Liver (tissue), 8 donors: ENCODE measurements at regions not wholly inside any gene's neighbourhood (a gene's known extent, or its start where the extent isn't known, plus 50 kb on each side); places are given as distances from the start of the nearest gene placed in this dataset.

Experiments
- DNase-seq: peaks from one replicate; pipeline ENCODE4 v3.0.0-alpha.2; 2017; ENCODE audit warnings: low spot score
- H3K27ac ChIP-seq, 2 donors: one replicate each; pipeline ENCODE4 v1.7.0; 2013; ENCODE audit warnings: inconsistent platforms in 2 of 2, low read length in 2 of 2, control low read depth in 1 of 2, low read depth in 1 of 2, mild to moderate bottlenecking in 1 of 2
- H3K27me3 ChIP-seq, 4 donors: one replicate each; pipeline versions ENCODE4 v1.6.1 to v1.7.0; 2013; ENCODE audit warnings: low read length in 3 of 4, inconsistent platforms in 1 of 4, mild to moderate bottlenecking in 1 of 4, moderate library complexity in 1 of 4; ENCODE audit not compliant: control insufficient read depth in 4 of 4, insufficient read depth in 4 of 4
- H3K36me3 ChIP-seq, 4 donors: one replicate each; pipeline versions ENCODE4 v1.6.1 to v1.7.0; 2013; ENCODE audit warnings: low read length in 3 of 4, mild to moderate bottlenecking in 3 of 4, low read depth in 1 of 4, moderate library complexity in 1 of 4; ENCODE audit not compliant: control insufficient read depth in 4 of 4, insufficient read depth in 3 of 4
- H3K4me1 ChIP-seq, 4 donors: one replicate each; pipeline versions ENCODE4 v1.6.1 to v1.7.0; 2013; ENCODE audit warnings: low read length in 3 of 4, mild to moderate bottlenecking in 3 of 4, moderate library complexity in 1 of 4; ENCODE audit not compliant: control insufficient read depth in 4 of 4, insufficient read depth in 4 of 4
- H3K4me3 ChIP-seq, 3 donors: one replicate each; pipeline versions ENCODE4 v1.6.1 to v1.7.0; 2013; ENCODE audit warnings: low read length in 3 of 3, control low read depth in 1 of 3, low read depth in 1 of 3, mild to moderate bottlenecking in 1 of 3
- H3K9ac ChIP-seq, 2 donors: one replicate each; pipeline ENCODE4 v1.7.0; 2013; ENCODE audit warnings: low read length in 2 of 2, mild to moderate bottlenecking in 2 of 2, moderate library complexity in 2 of 2, control low read depth in 1 of 2, low read depth in 1 of 2
- H3K9me3 ChIP-seq, 4 donors: one replicate each; pipeline versions ENCODE4 v1.6.1 to v1.7.0; 2013; ENCODE audit warnings: low read length in 3 of 4; ENCODE audit not compliant: control insufficient read depth in 4 of 4
- CTCF ChIP-seq: fragments of 150-350 bp; IDR thresholded peaks from 2 replicates; pipeline ENCODE4 v1.5.1; 2017; ENCODE audit warnings: improper control_type of control experiment, low read depth, low read length; ENCODE audit not compliant: missing input control
- EGR1 ChIP-seq, 2 donors: IDR thresholded peaks; 2 replicates each; pipeline ENCODE4 v1.6.1; 2016 to 2018; ENCODE audit warnings: antibody characterized with exemption in 2 of 2, low read depth in 2 of 2
- FOXA2 ChIP-seq: IDR thresholded peaks from 2 replicates; pipeline ENCODE4 v1.6.1; 2016; ENCODE audit warnings: antibody characterized with exemption
- HNF4G ChIP-seq: IDR thresholded peaks from 2 replicates; pipeline ENCODE4 v1.6.1; 2016; ENCODE audit warnings: antibody characterized with exemption
- JUND ChIP-seq, 2 donors: IDR thresholded peaks; 2 replicates each; pipeline ENCODE4 v1.6.1; 2016; ENCODE audit warnings: antibody characterized with exemption in 2 of 2
- MAX ChIP-seq: IDR thresholded peaks from 2 replicates; pipeline ENCODE4 v1.6.1; 2016; ENCODE audit warnings: antibody characterized with exemption
- NR2F2 ChIP-seq: IDR thresholded peaks from 2 replicates; pipeline ENCODE4 v1.6.1; 2016; ENCODE audit warnings: antibody characterized with exemption
- RAD21 ChIP-seq, 2 donors: IDR thresholded peaks; 2 replicates each; pipeline ENCODE4 v1.6.1; 2016; ENCODE audit warnings: antibody characterized with exemption in 2 of 2, mild to moderate bottlenecking in 2 of 2
- SP1 ChIP-seq: IDR thresholded peaks from 2 replicates; pipeline ENCODE4 v1.6.1; 2018; ENCODE audit warnings: antibody characterized with exemption, mild to moderate bottlenecking
- TAF1 ChIP-seq: conservative IDR thresholded peaks from 2 replicates; pipeline ENCODE4 v1.6.1; 2016; ENCODE audit warnings: antibody characterized with exemption, mild to moderate bottlenecking
- YY1 ChIP-seq: IDR thresholded peaks from 2 replicates; pipeline ENCODE4 v1.6.1; 2016; ENCODE audit warnings: antibody characterized with exemption, mild to moderate bottlenecking
- ZBTB33 ChIP-seq: IDR thresholded peaks from 2 replicates; pipeline ENCODE4 v1.6.1; 2016; ENCODE audit warnings: antibody characterized with exemption
- WGBS: extraction: QIAGEN DNeasy Blood & Tissue Kit; methylation state at CpG from one replicate; pipeline ENCODE4 v1.1.7; 2013; 5-methylcytosine and 5-hydroxymethylcytosine counted together
- donor health status: healthy.
- donor health status: healthy.
- donor health status: healthy.
- donor health status: healthy.
- donor health status: healthy.

- TF ChIP-seq TAF1 = no peak
Measured at GRCh38 chr7:115357703-115357999, 435.8 kb downstream of the MDFIC start (continued).

- WGBS = 84% methylated on average over 7 of the region's 7 CpGs
- DNase-seq = no peak
- Histone ChIP-seq H3K27ac (no peak overlapping the region), H3K36me3 (no peaks in the 10 kb centered on the region), H3K9me3 (no peaks in the 10 kb centered on the region), H3K4me3 (no peak overlapping the region), H3K9ac (no peak overlapping the region), H3K27me3 (peaks cover 0 to 2% (median 0%) of the 10 kb centered on the region in 4 donors), H3K4me1 (no peaks in the 10 kb centered on the region)
- TF ChIP-seq FOXA2 = no peak
- TF ChIP-seq HNF4G = no peak
- no peak for TF ChIP-seq ZBTB33
- TF ChIP-seq JUND (IDR thresholded peaks at IDR 0.05) = no peak
- no peak for TF ChIP-seq CTCF
- TF ChIP-seq MAX = no peak
- TF ChIP-seq EGR1 (IDR thresholded peaks at IDR 0.05; ENCODE audit: low read depth in 2 of 2) = no peak
Measured at GRCh38 chr7:115356999-115357702, 435.3 kb downstream of the MDFIC start.

GRCh38 chr7:115356139-115356746, 434.3 kb downstream of the MDFIC start:
- no peak overlapping the region for H3K27ac ChIP-seq
- H3K9ac ChIP-seq = no peak overlapping the region
- H3K27me3 ChIP-seq = peaks cover 0 to 3% (median 0%) of the 10 kb centered on the region in 4 donors
- peak; percentile 72 for TF ChIP-seq RAD21 (IDR thresholded peaks at IDR 0.05)
- TF ChIP-seq CTCF = peak; percentile 40
- no peak for TF ChIP-seq ZBTB33
- no peak for TF ChIP-seq TAF1
- TF ChIP-seq YY1 = no peak
- no peak for TF ChIP-seq NR2F2
- TF ChIP-seq SP1 = no peak
- H3K4me3 ChIP-seq = no peak overlapping the region
- 23% methylated on average over 2 of the region's 2 CpGs for WGBS
- no peaks in the 10 kb centered on the region for H3K9me3 ChIP-seq
- H3K4me1 ChIP-seq = no peaks in the 10 kb centered on the region
- no peak for DNase-seq
- no peaks in the 10 kb centered on the region for H3K36me3 ChIP-seq
